NCI-H146 treated with DMSO at 0.1 percent for 48 hours (cell line): ENCODE measurements at regions not wholly inside any gene's neighbourhood (a gene's known extent, or its start where the extent isn't known, plus 50 kb on each side); places are given as distances from the start of the nearest gene placed in this dataset.

ENCODE experiments used
- DNase-seq: peaks from one replicate; lab custom pipeline; 2025; ENCODE audit not compliant: unreplicated experiment; lab: John Stamatoyannopoulos, UW

GRCh38 chr6:12381587-12381986, 91.4 kb downstream of the EDN1 start:
- DNase-seq = no peak

- DNase-seq = no peak
Observed at GRCh38 chr6:12383448-12383847, 93.3 kb downstream of the EDN1 start.

DNA sequence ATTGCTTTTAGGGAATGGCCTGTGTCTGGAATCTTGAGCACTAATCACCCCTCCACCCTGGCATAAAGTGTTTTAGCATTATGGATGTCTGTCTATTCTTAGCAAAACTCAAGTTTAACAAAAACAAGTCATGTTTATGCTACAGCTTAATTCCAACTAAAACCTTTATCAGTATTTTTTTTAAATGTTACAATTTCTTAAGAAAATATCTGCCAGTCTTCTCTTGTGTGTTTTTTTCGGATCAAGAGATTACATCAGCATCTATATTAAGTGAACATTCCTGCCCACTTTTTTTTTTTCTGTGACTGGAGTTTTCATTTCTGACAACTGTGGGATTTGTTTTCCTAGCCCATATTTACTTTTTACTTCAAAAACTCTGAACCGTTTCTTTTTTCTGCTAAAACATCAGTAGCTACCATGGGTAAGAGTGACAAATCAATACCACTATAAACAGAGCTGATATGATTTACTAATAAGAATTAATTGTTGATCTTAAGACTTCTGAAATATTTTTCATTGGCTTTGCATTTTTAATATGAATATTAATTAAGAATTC, 94.3 kb downstream of the EDN1 start:
- no peak for DNase-seq

GRCh38 chr6:12385316-12385715, 95.2 kb downstream of the EDN1 start:
- DNase-seq = no peak

GRCh38 chr6:12386816-12387215, 96.7 kb downstream of the EDN1 start:
- DNase-seq = no peak

DNA sequence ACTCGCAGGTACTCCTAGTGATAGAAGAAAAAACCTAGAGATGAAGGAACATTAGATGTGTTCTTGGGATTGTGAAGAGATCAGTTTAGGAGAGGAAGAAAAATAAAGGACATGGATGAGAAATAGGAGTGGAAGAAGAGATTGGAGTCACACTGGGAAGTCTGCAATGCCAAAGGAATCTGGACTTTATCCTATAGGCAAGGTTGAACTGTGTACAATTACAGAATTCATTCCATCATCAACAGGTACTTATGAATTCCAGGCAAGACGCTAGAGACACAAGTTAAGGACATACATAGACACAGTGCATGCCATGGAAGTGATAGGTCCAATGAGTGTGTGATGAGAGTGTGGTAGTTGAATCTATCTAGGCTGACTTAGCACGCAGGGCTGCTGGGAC, 101.3 kb downstream of the EDN1 start:
- no peak for DNase-seq

DNA sequence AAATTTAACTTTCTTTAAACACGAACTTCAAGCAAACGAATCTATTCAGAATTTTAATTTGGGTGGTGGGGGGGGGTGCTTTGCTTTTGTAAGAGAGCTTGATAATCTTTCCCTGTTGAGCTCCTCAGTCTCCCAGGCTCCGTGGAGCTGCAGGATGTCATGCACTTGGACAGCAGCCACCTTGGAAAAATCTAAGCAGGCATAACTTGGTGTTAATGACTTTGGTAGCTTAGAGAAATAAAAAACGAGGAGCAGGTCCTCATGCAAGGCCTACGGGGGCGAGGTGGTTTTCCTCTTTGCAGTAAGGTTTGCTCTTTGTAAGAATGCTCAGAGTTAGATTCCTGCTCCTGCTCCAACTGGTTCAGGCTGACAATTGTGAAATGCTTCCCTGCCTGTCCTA, 102.3 kb downstream of the EDN1 start:
- DNase-seq = no peak

DNA sequence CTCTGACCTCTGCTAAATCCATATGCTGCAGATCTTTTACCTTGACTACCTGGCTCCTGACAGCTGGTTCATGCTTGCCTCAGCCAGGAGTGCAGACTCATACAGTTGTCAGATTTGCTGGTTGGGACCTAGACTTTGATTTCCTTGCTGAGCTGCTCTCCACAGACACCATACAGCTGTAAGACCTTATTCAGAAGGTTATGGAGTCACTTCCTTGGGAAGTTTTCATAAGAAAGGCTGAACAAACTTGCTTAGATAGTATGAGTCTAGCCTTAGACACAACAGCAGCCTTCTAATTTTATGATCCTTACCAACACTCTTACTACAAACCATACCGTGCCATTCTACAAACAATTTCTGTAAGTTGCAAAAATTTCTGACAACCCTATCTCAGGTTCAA, 102.9 kb downstream of the EDN1 start:
- no peak for DNase-seq

- no peak for DNase-seq
Observed at GRCh38 chr6:12394170-12394569, 104.0 kb downstream of the EDN1 start.

GRCh38 chr6:12395898-12396297, 105.7 kb downstream of the EDN1 start:
- DNase-seq = no peak

- DNase-seq = no peak
Observed at GRCh38 chr6:12401200-12401599, 111.0 kb downstream of the EDN1 start.

- no peak for DNase-seq
Observed at GRCh38 chr6:12403201-12403826, 113.2 kb downstream of the EDN1 start.

- no peak for DNase-seq
Observed at GRCh38 chr6:12403947-12404647, 113.9 kb downstream of the EDN1 start.

DNA sequence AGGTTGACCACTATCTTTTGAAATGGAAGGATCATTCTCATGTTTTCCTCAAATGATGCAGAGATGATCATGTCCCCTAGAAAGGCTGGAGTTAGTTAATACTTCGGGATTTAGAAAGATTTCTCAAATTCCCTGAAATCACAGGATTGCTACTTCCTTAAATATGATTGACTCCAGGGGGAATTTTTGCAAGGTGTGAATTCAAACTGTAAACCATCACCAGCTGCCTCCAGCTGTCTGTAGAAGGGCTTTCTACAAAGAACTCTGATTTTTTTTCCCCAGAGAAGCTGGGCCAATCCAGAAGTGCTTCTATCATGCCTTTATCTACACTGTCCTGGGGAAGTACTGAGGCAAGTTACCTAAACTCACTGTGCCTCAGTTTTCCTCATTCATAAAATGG, 114.5 kb downstream of the EDN1 start:
- no peak for DNase-seq

DNA sequence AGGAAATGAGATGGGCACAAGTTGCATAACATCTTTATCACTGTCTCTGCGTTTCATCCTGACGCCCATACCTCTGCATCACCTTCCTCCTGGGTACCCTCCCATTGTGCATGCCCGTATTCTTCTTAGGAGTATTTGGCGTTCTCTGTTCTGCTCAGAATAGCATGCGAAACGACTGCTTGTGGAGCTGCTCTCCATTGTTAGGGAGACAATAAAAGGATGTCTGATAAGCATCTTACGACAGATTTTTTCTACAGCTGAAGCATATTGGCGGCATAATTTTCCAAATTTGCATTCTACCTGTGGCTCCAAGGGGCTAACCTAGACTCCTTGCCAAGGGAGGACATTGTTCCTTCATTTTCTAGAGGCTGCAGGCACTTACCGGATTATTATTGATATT, 118.6 kb downstream of the EDN1 start:
- no peak for DNase-seq

DNA sequence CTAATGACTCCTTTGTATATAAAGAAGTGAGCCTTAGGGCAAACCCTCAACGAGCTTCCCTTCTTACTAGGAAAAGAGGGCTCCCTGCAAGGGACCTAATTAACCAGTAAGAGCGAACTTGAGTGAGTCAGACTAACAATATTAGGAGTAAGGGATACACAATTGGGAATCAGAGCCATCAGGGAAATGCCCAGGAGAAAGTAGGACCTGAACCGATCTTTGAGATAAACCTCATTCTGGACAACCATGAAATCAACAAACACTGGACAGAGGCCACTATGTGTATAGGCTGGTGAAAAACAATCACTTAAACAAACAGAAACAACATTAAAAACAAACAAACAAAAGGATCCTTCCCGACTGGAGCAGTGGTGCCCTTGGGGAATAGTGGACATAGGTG, 120.8 kb downstream of the EDN1 start:
- DNase-seq = no peak

- no peak for DNase-seq
Observed at GRCh38 chr6:12414096-12414675, 124.0 kb downstream of the EDN1 start.

- no peak for DNase-seq
Observed at GRCh38 chr6:12415980-12416598, 125.9 kb downstream of the EDN1 start.

- no peak for DNase-seq
Observed at GRCh38 chr6:12417191-12417590, 127.0 kb downstream of the EDN1 start.

- no peak for DNase-seq
Observed at GRCh38 chr6:12418946-12419345, 128.8 kb downstream of the EDN1 start.

- no peak for DNase-seq
Observed at GRCh38 chr6:12419631-12420272, 129.6 kb downstream of the EDN1 start.
